Spinal cord (tissue), 9 donors: ENCODE measurements at regions not wholly inside any gene's neighbourhood (a gene's known extent, or its start where the extent isn't known, plus 50 kb on each side); places are given as distances from the start of the nearest gene placed in this dataset.
A peak's percentile ranks its signal among the peaks of the same experiment; 100 is the strongest.
"Not testable (repeated sequence)": the region's sequence is repeated elsewhere in the genome, so short reads cannot be mapped to it uniquely, and the experiment has no call there.

Source experiments
- DNase-seq, 6 donors: peaks; one replicate each; pipeline versions ENCODE4 v3.0.0 to v3.0.0-alpha.2; 2013 to 2015; ENCODE audit warnings: low spot score in 6 of 6, low read depth in 4 of 6
- H3K27ac ChIP-seq: one replicate; pipeline ENCODE4 v1.5.1; 2013; ENCODE audit warnings: low read depth, low read length, control low read depth
- H3K27me3 ChIP-seq: one replicate; pipeline ENCODE4 v1.6.1; 2013; ENCODE audit warnings: low read length; ENCODE audit not compliant: control insufficient read depth, insufficient read depth
- H3K36me3 ChIP-seq: one replicate; pipeline ENCODE4 v1.6.1; 2013; ENCODE audit warnings: low read length; ENCODE audit not compliant: control insufficient read depth, insufficient read depth
- H3K4me1 ChIP-seq: one replicate; pipeline ENCODE4 v1.6.1; 2013; ENCODE audit warnings: low read length; ENCODE audit not compliant: control insufficient read depth, insufficient read depth
- H3K4me3 ChIP-seq: one replicate; pipeline ENCODE4 v1.5.1; 2013; ENCODE audit warnings: low read depth, low read length, control low read depth
- H3K9me3 ChIP-seq: one replicate; pipeline ENCODE4 v1.6.1; 2013; ENCODE audit warnings: low read length; ENCODE audit not compliant: control insufficient read depth, insufficient read depth
- WGBS: methylation state at CpG from one replicate; pipeline ENCODE4 v1.1.5; 2013; ENCODE audit warnings: missing lambda C conversion rate; ENCODE audit not compliant: insufficient coverage; 5-methylcytosine and 5-hydroxymethylcytosine counted together
- donor health status: healthy.

- H3K4me3 ChIP-seq, H3K27ac ChIP-seq, H3K9me3 ChIP-seq, DNase-seq, H3K27me3 ChIP-seq, H3K4me1 ChIP-seq, H3K36me3 ChIP-seq: not testable (repeated sequence)
- no CpG with 5 or more reads among the region's 1 CpG for WGBS
Measured at GRCh38 chr17:15802917-15803316, 70.8 kb downstream of the TBC1D26 start.

DNA sequence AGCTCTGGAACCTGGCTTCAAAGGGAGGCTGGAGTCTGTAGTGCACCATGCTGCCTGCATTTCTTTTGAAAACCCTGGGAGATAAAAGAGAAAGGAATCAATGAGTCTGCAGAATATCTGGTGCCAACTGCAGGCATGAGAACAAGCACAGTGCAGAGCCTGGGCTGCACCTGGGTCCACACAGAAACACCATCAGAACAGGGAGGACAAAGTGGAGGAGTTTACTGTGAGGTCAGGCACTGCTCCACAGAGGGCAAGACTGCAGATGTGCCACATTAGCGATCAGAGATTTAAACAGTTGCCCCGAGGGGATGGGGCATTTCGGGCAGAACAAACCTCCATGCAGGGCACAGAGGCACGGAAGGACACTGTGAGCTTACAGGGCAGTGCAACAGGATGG, 74.7 kb downstream of the TBC1D26 start:
- not testable (repeated sequence) for H3K36me3 ChIP-seq, H3K4me3 ChIP-seq, H3K9me3 ChIP-seq, H3K4me1 ChIP-seq, DNase-seq, H3K27ac ChIP-seq, H3K27me3 ChIP-seq
- no CpG with 5 or more reads among the region's 4 CpGs for WGBS

GRCh38 chr17:15813388-15813787, 81.3 kb downstream of the TBC1D26 start:
- 90% methylated on average over 2 of the region's 7 CpGs for WGBS
- H3K9me3 ChIP-seq, DNase-seq, H3K27me3 ChIP-seq, H3K27ac ChIP-seq, H3K4me3 ChIP-seq, H3K4me1 ChIP-seq, H3K36me3 ChIP-seq: not testable (repeated sequence)

DNA sequence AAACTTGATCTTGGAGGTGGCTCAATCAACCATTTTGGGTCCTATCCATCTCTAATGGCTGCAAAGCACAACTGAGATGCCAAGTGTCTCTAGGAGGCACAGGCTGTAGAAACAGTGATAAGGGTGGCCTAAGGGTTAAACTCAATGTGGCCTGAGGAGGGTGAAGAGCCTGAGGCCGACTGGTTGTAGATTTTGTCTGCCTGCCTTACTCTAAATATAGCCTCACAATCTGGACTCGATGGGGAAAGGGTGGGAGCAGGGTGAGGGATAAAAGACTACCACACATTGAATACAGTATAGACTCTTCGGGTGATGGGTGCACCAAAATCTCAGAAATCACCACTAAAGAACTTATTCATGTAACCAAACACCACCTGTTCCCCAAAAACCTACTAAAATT, 81.9 kb downstream of the TBC1D26 start:
- not testable (repeated sequence) for DNase-seq, H3K4me1 ChIP-seq, H3K27ac ChIP-seq, H3K27me3 ChIP-seq, H3K36me3 ChIP-seq, H3K4me3 ChIP-seq, H3K9me3 ChIP-seq
- no CpG with 5 or more reads among the region's 3 CpGs for WGBS

DNA sequence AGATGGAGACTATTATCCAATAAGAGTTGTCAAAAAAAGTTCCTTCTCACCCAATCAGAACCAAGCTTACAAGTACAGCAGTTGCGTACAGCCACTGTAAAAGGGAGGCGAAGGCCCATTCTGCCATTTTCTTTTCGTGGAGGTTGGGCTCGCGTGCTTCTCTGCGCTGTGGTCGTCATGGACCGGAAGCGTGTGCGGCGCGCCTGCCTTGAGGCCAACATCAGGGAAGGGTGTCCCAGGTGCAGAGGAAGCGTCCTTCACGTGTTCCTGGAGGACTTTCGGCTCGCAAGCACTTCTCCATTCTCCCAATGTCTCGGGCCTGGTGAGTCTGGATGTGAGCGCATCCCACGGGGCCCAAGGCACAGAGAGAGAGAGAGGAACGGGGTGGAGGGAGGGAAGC, 85.8 kb downstream of the TBC1D26 start:
- not testable (repeated sequence) for DNase-seq, H3K9me3 ChIP-seq, H3K27me3 ChIP-seq, H3K27ac ChIP-seq, H3K36me3 ChIP-seq, H3K4me3 ChIP-seq, H3K4me1 ChIP-seq
- 98% methylated on average over 11 of the region's 20 CpGs for WGBS

DNA sequence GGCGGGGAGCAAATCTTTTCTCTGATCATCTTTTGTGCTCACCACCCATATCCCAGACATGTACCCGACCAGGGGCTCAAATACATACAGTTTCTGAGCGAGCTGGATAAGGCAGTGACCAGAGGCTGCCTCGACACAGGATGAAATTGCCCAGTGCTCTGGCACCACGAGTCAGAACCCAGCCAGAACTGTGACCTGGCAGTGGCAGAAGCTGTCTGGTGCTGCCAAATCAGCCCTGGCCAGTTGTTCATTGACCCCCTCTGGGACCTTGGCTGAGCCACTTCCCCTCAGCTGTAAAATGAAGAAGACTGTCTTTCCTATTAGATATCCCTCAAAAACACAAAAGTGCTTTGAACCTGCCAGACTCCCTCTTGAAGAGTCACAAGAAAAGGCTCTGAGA, 90.2 kb downstream of the TBC1D26 start:
- DNase-seq, H3K9me3 ChIP-seq, H3K27me3 ChIP-seq, H3K4me1 ChIP-seq, H3K27ac ChIP-seq, H3K4me3 ChIP-seq, H3K36me3 ChIP-seq: not testable (repeated sequence)
- 78% methylated on average over 3 of the region's 5 CpGs for WGBS

GRCh38 chr17:15828727-15829314, 96.7 kb downstream of the TBC1D26 start:
- H3K4me3 ChIP-seq, H3K36me3 ChIP-seq: not testable (repeated sequence)
- 7% methylated on average over 5 of the region's 10 CpGs for WGBS

DNA sequence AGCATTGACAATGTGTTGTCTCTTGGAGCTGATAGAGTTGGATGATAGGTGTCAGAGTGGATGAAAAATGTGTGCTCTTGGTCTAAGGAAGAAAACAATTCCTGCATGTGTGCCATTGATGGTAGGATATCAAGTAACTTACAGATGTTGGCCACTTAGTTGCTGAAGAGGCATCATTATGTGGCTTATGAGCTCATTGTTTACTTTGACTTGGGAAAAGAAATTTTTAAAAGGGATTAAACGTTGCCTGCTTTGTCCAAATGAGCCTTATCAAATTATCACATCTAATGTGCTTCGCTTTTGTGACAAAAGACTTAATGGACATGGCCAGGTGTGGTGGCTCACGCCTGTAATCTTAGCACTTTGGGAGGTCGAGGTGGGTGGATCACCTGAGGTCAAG, 98.1 kb downstream of the TBC1D26 start:
- WGBS = no CpG with 5 or more reads among the region's 4 CpGs
- not testable (repeated sequence) for H3K27me3 ChIP-seq, H3K4me1 ChIP-seq, H3K9me3 ChIP-seq, H3K27ac ChIP-seq, DNase-seq, H3K4me3 ChIP-seq, H3K36me3 ChIP-seq

More at GRCh38 chr17:15828727-15829314, 96.7 kb downstream of the TBC1D26 start:
- DNase-seq = peak in 5 of 6 donors; percentile 8 to 81 (median 48)
- H3K4me1 ChIP-seq, H3K27me3 ChIP-seq, H3K9me3 ChIP-seq, H3K27ac ChIP-seq: not testable (repeated sequence)

DNA sequence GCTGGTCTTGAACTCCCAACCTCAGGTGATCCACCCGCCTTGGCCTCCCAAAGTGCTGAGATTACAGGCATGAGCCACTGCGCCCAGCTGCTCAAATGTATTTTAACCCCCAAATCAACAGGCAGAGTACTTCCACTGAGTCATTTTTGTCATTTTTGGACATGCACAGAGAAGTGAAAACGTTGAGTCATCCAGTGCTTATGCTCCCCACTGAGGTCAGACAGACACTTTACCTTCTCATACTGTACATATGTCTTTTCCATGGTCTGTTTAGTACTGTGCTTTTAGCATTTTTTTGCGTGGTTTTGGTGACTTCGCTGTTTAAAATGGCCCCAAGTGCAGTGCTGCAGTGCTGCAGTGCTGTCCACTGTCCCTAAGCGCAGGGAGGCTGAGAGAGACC, 99.1 kb downstream of the TBC1D26 start:
- H3K27ac ChIP-seq, H3K4me1 ChIP-seq, H3K9me3 ChIP-seq, H3K36me3 ChIP-seq, DNase-seq, H3K4me3 ChIP-seq, H3K27me3 ChIP-seq: not testable (repeated sequence)
- WGBS = 97% methylated on average over 6 of the region's 6 CpGs

DNA sequence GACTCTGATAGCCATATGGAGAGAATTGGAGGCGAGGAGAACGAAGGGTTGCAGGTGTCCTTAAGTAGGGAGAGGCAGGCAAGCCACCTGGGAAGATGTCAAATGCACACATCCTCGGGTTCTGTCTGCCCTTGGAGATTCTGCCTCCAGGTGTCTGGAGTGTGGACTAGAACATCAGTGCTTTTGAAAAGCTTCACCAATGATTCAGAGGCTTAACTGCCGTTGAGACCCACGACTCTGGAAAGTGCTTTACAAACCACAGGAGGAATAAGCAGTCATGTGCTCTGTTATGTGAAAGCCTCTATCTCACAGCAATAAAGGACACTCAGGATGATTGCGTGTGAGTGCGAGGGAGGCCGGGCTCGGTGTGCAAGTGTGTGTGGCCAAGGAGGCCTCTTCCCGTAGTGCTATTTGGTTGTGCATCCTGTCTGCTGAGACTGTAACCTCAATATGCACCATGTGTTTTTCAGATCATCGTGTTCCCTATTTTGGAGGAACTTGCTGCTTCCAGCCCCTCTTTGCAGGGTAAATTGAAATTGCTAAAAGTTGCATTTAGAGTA, 100.9 kb downstream of the TBC1D26 start:
- H3K27me3 ChIP-seq, DNase-seq, H3K4me1 ChIP-seq, H3K27ac ChIP-seq, H3K4me3 ChIP-seq, H3K9me3 ChIP-seq, H3K36me3 ChIP-seq: not testable (repeated sequence)
- WGBS = 82% methylated on average over 8 of the region's 11 CpGs
